ENCODE measurements at regions not wholly inside any gene's neighbourhood (a gene's known extent, or its start where the extent isn't known, plus 50 kb on each side); places are given as distances from the start of the nearest gene placed in this dataset.

DNA sequence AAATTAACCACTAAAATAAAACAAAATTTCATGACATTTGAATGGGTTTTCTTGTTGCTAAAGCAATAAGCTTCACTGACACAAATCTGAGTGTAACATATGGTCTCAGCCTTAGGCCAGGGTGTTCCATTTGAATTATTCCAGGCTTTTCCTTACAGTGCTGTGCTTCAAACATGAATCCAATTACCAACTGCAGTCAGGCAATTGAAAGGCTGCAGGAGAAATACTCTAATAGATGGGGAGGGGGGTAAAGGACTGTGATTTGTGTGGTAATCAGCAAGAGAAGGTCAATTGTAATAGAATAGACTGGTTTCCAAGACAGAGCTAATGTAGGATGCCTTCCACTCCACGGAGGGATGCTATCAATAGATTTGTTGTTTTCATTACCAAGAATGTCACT lies 466.7 kb downstream of the C3orf38 start:
- peak overlapping the region; percentile 48 for H3K27ac ChIP-seq (ENCODE audit: low read length)
- peaks cover 18% of the 10 kb centered on the region for H3F3A ChIP-seq (ENCODE audit: insufficient read depth, low read length, poor library complexity, severe bottlenecking)
- TF ChIP-seq SMC3 (conservative IDR thresholded peaks at IDR 0.05; ENCODE audit: poor library complexity) (no peak), EP300 (conservative IDR thresholded peaks at IDR 0.05; ENCODE audit: poor library complexity, severe bottlenecking) (no peak), POLR2AphosphoS5 (IDR thresholded peaks at IDR 0.05) (peak; percentile 46), REST (IDR thresholded peaks at IDR 0.05; ENCODE audit: borderline replicate concordance) (peak; percentile 57), MXI1 (conservative IDR thresholded peaks at IDR 0.05; ENCODE audit: poor library complexity, severe bottlenecking) (no peak)
- H3K79me2 ChIP-seq (replicated peaks; ENCODE audit: insufficient read depth, low read length) = no peaks in the 10 kb centered on the region
- H4K20me1 ChIP-seq (ENCODE audit: insufficient read depth) = no peaks in the 10 kb centered on the region
- peak overlapping the region; percentile 5 for H3K4me3 ChIP-seq (ENCODE audit: low read length)
- no peaks in the 10 kb centered on the region for H3K36me3 ChIP-seq (ENCODE audit: insufficient read depth, low read length)
- H3K9me3 ChIP-seq (ENCODE audit: low read length) = no peaks in the 10 kb centered on the region
- H2AFZ ChIP-seq (ENCODE audit: low read depth, low read length) = peak overlapping the region; percentile 1
- no peaks in the 10 kb centered on the region for H3K9me2 ChIP-seq (ENCODE audit: insufficient read depth, low read length)
- H3K27me3 ChIP-seq (ENCODE audit: insufficient read depth, low read depth, low read length) = no peaks in the 10 kb centered on the region
- H3K4me2 ChIP-seq (ENCODE audit: low read length) = no peak overlapping the region
- no peak overlapping the region for H3K9ac ChIP-seq (ENCODE audit: low read length)

GRCh38 chr3:88617283-88617682 lies 467.5 kb downstream of the C3orf38 start:
- no peak overlapping the region for H3K4me2 ChIP-seq (ENCODE audit: low read length)
- no peak for TF ChIP-seq MXI1 (conservative IDR thresholded peaks at IDR 0.05; ENCODE audit: poor library complexity, severe bottlenecking)
- TF ChIP-seq TAF1 (IDR thresholded peaks at IDR 0.05; ENCODE audit: low read depth) = no peak
- TF ChIP-seq, protein P1, sequence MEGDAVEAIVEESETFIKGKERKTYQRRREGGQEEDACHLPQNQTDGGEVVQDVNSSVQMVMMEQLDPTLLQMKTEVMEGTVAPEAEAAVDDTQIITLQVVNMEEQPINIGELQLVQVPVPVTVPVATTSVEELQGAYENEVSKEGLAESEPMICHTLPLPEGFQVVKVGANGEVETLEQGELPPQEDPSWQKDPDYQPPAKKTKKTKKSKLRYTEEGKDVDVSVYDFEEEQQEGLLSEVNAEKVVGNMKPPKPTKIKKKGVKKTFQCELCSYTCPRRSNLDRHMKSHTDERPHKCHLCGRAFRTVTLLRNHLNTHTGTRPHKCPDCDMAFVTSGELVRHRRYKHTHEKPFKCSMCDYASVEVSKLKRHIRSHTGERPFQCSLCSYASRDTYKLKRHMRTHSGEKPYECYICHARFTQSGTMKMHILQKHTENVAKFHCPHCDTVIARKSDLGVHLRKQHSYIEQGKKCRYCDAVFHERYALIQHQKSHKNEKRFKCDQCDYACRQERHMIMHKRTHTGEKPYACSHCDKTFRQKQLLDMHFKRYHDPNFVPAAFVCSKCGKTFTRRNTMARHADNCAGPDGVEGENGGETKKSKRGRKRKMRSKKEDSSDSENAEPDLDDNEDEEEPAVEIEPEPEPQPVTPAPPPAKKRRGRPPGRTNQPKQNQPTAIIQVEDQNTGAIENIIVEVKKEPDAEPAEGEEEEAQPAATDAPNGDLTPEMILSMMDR (IDR thresholded peaks at IDR 0.05; ENCODE audit: poor library complexity, severe bottlenecking) = no peak
- no peak for TF ChIP-seq EZH2 (IDR thresholded peaks at IDR 0.05; ENCODE audit: borderline replicate concordance, insufficient read depth, low read length, poor library complexity, severe bottlenecking)
- no peak for TF ChIP-seq RAD21 (conservative IDR thresholded peaks at IDR 0.05)
- TF ChIP-seq SMC3 (conservative IDR thresholded peaks at IDR 0.05; ENCODE audit: poor library complexity) = no peak
- TF ChIP-seq POLR2AphosphoS5 (IDR thresholded peaks at IDR 0.05) = no peak
- no peak for TF ChIP-seq REST (IDR thresholded peaks at IDR 0.05; ENCODE audit: borderline replicate concordance)
- TF ChIP-seq EP300 (conservative IDR thresholded peaks at IDR 0.05; ENCODE audit: poor library complexity, severe bottlenecking) = no peak

More at GRCh38 chr3:88617283-88617682, 467.5 kb downstream of the C3orf38 start:
- Histone ChIP-seq H2AFZ (ENCODE audit: low read depth, low read length) (no peak overlapping the region), H3K27ac (ENCODE audit: low read length) (peak overlapping the region; percentile 48), H3K27me3 (ENCODE audit: insufficient read depth, low read depth, low read length) (no peaks in the 10 kb centered on the region), H3K36me3 (ENCODE audit: insufficient read depth, low read length) (no peaks in the 10 kb centered on the region), H3K9me3 (ENCODE audit: low read length) (no peaks in the 10 kb centered on the region), H4K20me1 (ENCODE audit: insufficient read depth) (no peaks in the 10 kb centered on the region), H3K9me2 (ENCODE audit: insufficient read depth, low read length) (no peaks in the 10 kb centered on the region), H3K79me2 (replicated peaks; ENCODE audit: insufficient read depth, low read length) (no peaks in the 10 kb centered on the region), H3F3A (ENCODE audit: insufficient read depth, low read length, poor library complexity, severe bottlenecking) (peaks cover 18% of the 10 kb centered on the region), H3K9ac (ENCODE audit: low read length) (no peak overlapping the region), H3K4me3 (ENCODE audit: low read length) (no peak overlapping the region)

Data from neural cell (in vitro differentiated cells).